ENCODE measurements at regions not wholly inside any gene's neighbourhood (a gene's known extent, or its start where the extent isn't known, plus 50 kb on each side); places are given as distances from the start of the nearest gene placed in this dataset.
"Not testable (repeated sequence)": the region's sequence is repeated elsewhere in the genome, so short reads cannot be mapped to it uniquely, and the experiment has no call there.

DNA sequence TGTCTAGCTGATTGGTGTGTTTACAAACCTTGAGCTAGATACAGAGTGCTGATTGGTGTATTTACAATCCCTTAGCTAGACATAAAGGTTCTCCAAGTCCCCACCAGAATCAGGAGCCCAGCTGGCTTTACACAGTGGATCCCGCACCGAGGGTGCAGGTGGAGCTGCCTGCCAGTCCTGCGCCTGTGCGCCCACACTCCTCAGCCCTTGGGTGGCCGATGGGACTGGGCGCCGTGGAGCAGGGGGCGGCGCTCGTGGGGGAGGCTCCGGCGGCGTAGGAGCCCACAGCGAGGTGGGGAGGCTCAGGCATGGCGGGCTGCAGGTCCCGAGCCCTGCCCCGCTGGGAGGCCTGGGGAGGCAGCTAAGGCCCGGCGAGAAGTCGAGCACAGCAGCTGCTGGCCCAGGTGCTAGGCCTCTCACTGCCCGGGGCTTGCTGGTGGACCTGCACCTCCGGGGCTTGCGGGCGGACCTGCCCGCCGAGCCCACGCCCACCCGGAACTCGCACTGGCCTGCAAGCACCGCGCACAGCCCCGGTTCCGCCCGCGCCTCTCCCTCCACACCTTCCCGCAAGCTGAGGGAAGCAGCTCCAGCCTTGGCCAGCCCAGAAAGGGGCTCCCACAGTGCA lies 51.0 kb upstream of the CDYL start:
- DNase-seq = not testable (repeated sequence)

DNA sequence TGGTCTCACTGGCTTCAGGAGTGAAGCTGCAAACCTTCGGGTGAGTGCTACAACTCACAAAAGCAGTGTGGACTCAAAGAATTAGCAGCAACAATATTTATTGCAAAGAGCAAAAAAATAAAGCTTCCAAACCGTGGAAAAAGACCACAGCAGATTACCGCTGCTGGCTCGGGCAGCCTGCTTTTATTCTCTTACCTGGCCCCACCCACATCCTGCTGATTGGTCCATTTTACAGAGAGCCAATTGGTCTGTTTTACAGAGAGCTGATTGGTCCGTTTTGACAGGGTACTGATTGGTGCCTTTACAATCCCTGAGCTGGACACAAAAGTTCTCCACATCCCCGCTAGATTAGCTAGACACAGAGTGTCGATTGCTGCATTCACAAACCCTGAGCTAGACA lies 51.5 kb upstream of the CDYL start:
- not testable (repeated sequence) for DNase-seq

GRCh38 chr6:4723383-4723782 lies 52.8 kb upstream of the CDYL start:
- no peak for DNase-seq

DNA sequence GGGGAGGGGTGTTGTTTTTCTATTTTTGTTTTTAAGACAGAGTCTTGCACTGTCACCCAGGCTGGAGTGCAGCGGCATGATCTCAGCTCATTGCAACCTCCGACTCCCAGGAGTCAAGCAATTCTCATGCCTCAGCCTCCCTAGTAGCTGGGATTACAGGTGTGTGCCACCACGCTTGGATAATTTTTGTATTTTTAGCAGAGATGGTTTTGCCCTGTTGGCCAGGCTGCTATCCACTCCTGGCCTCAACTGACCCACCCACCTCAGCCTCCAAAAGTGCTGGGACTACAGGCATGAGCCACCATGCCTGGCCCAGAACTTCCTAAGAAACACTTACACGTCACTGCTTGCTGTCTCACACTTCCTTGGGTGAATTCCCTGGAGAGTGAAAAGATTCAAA lies 54.8 kb upstream of the CDYL start:
- not testable (repeated sequence) for DNase-seq

DNA sequence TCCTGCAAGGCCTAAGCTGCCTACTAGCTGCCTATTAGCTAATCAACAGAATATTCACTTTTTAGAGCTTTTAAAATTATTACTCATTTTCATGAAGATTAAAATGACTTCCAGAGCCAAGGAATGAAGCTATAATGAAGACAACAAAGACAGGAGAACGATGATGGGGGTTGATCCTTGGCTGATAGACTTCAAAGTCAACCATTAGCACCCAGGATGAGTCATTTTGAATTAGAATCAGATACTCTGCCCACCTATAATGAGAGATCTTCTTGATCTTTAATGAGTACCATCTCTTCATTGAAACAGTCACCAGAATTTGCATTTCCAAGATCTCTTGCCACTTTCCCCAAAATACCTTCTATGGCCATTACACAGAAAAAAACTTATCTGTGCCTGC lies 56.7 kb upstream of the CDYL start:
- DNase-seq = no peak

DNA sequence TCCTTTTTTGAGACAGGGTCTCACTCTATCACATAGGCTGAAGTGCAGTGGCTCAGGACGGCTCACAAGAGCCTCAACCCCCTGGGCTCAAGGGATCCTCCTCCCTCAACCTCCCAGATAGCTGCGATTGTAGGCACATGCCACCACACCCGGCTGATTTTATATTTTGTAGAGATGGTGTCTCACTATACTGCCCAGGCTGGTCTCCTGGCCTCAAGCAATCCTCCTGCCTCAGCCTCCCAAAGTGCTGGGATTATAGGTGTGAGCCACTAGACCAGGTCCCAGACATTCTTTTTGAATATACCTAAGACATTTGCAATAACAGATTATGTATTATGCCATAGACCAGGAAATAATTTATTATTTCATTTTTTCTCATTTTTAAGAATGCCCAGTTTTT lies 58.3 kb upstream of the CDYL start:
- no peak for DNase-seq

DNA sequence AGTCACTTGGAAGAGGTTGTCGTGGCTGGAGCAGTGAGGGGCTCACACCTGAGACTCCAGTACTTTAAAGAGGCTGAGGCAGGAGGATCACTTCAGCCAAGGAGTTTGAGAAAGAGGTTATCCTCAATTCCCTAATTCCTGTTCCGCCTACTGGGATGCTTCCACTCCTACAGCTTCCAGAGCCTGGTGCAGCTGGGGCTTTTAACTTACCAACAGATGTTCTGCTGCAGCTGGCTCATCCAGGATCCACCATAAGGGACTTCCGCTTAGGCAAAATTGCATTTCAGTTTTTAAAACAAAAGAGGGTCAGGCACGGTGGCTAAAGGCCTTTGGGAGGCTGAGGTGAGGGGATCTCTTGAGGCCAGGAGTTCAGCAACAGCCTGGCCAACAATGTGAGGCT lies 59.1 kb upstream of the CDYL start:
- no peak for DNase-seq

DNA sequence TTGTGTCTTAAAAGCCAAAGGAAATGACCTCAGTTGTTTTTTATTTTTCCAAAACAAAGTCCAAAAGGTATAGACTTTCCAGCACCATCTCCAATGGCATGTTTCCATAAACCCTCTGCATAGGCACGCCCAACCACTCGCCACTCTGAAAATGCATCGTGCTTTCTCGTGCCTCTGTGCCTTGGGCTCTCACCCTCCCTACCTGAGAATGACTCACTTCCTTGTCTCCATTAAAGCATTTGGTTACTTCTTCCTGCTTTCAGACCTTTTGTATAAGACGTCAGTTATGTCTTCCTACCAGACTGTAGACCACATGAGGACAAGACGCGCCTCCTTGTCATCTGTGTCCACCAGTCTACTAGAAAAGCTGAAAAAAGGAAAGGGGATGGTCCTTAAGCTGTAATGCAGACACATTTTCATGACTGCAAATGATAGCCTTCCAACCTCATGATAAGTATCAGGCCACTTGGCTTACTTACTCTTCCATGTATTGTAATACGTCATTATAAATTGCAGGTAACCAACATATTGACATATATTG lies 61.2 kb upstream of the CDYL start:
- DNase-seq = no peak

DNA sequence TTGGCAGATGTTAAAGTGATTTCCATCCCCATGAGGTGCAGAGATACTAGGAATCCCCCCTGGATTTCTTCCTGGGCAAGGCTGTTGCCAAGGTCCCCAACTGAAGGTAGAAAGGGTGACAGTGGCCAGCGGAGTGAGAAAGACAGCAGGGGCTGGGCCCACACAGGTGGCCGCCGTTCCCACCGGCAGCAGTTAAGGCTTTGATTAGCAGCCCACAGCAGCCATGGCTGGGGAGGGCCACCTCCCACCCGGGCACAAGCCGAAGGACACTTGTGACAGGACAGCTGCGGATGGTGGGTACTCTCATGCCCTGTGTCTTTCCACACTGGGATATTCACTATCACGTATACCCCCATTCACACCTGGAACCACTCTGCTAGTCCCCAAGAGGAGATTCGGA lies 63.9 kb upstream of the CDYL start:
- DNase-seq = no peak

GRCh38 chr6:4707011-4707410 lies 69.2 kb upstream of the CDYL start:
- DNase-seq = no peak

DNA sequence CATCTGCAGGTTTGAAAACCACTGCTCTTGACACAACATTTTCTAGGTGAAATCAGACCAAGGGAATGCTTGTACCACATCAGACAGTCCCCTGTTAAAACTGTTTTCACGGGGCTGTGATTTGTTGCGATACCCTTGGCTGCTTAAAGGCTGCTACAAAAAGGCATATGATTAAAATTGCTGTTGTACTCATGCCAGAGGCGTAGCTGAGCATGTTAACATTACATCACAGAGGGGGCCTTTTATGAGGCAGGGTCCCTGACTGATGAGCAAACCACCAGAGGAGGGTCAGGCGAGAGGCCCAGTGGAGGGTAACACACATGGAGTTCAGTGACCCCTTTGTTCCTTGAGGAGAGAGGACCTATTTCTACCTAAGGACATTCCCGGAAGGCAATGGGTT lies 70.4 kb upstream of the CDYL start:
- DNase-seq = no peak

DNA sequence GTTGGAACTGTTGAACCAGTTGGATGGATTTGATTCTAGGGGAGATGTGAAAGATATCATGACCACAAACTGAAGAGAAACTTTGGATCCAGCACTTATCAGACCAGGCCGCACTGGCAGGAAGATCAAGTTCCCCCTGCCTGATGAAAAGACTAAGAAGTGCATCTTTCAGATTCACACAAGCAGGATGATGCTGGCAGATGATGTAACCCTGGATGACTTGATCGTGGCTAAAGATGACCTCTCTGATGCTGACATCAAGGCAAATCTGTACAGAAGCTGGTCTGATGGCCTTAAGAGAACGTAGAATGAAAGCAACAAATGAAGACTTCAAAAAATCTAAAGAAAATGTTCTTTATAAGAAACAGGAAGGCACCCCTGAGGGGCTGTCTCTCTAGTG lies 72.8 kb upstream of the CDYL start:
- DNase-seq = no peak

- no peak for DNase-seq
Observed at GRCh38 chr6:4698901-4699659, 77.1 kb upstream of the CDYL start.

DNA sequence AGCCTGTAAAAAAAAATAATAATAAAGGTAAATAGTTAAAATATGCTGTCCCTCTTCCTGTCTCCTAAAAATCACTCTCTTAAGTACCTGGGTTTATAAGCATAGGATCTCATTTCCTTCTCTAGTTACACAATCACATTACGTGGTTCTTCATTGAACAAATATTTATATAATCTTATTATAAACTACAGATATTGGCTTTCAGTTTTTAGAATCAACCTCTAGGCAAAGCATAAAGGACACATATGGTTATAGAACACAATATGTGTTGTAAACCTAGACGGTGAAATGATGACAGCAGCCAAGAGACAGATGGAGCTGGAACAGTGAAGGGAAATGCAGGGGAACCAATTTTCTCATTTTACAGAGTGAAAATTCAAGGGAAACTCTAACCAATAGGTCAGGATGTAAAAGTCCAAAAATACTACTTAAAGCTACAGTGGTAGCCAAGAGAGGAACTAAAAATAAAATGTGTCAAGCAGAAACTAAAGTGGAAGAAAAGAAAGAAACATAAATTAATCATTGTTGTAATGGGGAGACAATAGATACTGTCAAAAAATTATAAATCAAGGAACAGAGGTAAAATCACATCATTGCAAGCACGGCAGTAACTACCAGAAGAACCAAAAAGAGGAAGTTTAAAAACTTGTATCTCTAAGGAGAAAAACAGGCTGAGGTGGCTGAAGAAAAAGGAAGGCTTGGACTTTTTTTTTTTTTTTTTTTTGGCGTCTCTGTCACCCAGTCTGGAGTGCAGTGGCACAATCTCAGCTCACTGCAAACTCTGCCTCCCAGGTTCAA lies 82.8 kb upstream of the CDYL start:
- DNase-seq = no peak

DNA sequence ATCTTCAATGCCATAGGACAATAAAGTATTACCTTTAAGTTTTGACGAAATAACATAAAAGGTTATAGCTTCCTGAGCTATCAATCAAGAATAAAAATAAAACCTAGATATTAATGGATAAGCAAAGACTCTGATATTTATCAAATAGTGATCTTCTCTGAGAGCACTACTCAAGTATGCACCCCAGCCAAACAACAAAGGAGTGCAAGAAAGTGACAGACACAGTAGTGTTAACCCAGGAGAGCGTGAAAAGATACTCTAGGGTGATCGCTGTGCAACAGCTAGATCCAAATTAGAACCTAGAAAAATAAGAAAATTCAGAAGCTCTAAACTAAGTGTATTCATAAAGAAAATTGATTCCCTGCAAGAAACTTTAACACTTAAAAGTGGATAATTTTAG lies 83.5 kb upstream of the CDYL start:
- no peak for DNase-seq

DNA sequence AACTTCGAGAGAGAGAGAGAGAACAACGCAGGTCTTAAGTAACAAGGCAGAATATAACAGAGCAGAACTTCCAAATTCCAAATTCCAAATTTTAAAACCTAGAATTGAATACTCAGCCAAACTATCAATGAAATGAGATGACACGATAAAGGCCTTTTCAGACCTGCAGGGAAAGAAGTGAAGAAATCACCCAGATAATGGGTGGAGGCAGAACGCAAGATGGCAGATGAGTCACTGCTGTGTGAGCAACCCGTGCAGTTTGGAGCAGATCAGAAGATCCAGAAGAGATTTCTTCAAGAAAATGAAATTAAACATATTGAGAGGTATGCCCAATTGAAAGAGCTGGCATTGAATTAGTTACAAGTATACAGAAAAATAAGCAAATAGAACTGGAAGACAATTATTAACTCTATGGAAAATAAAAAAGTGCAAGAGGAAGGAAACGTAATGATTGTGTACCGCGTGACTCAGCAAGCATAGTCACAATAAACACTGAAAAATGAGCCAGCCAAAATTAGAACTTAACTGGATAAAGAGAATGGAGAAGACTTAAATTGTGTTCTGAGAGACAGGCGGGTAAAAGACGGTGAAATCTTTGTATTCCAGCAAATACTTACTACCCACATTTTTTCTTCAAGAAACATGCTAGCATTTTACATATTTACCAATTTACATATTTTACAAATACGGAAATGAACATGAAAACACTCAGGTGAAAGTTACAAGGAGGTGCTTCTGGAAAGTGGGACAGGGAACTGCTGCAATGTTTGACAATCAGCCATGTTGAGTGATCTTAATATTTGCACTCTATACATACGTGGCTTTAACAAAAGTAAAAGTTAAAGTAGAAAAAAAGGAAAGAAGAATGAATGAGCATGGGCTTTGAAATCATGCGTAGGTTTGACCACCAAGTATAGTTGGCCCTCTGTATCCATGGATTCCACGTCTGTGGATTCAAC lies 87.9 kb upstream of the CDYL start:
- no peak for DNase-seq

GRCh38 chr6:4687656-4687988 lies 88.6 kb upstream of the CDYL start:
- DNase-seq = no peak

GRCh38 chr6:4682431-4683097 lies 93.6 kb upstream of the CDYL start:
- DNase-seq = no peak

DNA sequence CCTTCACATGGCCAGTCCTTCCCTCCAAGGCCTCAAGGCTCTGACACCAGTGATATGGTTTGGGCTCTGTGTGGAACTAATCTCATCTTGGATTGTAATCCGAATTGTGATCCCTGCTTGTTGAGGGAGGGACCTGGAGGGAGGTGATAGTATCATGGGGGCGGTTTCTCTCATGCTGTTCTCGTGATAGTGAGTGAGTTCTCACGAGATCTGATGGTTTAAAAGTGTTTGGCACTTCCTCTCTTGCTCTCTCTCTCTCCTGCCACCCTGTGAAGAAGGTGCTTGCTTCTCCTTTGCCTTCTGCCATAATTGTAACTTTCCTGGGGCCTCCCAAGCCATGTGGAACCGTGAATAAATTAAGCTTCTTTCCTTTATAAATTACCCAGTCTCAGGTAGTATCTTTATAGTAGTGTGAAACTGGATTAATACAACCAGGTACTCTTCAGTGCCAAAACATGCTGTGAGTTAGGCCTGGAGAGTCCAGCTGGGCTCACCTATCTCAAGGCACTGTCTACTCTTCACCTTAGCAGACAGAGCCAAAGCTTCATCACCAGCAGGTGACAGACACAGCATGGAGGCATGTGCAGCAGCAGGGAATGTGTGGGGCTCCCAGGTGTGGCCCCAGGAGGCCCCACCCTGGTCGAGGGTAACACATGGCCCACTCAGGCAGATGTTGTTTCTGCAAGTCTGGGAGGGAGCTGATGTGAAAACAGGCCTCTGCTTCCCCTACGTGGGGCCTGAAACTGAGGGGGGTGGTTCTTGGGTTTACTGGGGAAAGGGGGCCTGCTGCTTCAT lies 97.5 kb upstream of the CDYL start:
- DNase-seq = no peak

DNA sequence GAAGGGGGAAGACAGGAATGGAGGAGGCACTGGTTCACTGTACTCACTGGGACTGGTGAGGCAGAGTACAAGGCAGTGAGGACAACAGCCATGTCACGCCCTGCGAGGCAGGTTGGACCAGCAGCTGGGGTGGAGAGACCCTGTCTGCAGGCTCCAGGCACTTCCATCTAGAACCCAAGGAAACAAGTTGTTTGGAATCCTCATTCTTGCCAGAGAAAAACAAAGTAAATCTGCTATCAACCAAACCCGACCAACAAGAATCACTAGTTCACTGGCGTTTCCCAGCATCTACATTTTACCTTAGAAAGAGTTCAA lies 98.5 kb upstream of the CDYL start:
- DNase-seq = no peak

GRCh38 chr6:4677011-4677750 lies 99.0 kb upstream of the CDYL start:
- no peak for DNase-seq
